HEK293 (cell line): ENCODE measurements at regions not wholly inside any gene's neighbourhood (a gene's known extent, or its start where the extent isn't known, plus 50 kb on each side); places are given as distances from the start of the nearest gene placed in this dataset.

Source experiments
- CTCF ChIA-PET: fragments of 350-600 bp; formaldehyde crosslinking; extraction: SDS; loops from one replicate; lab custom pipeline; 2021; ENCODE audit warnings: antibody characterized with exemption; lab: Yijun Ruan, JAX
- POLR2A ChIA-PET: fragments of 300-600 bp; formaldehyde crosslinking; extraction: SDS; loops from one replicate; lab custom pipeline; 2020; ENCODE audit warnings: antibody characterized with exemption, inconsistent platforms; lab: Yijun Ruan, JAX
- H3K27ac ChIP-seq: fragments of 200-500 bp; sonication (Bioruptor generic); 2 replicates; pipeline ENCODE4 v1.5.1; 2014; ENCODE audit warnings: low read depth, low read length, control low read depth, inconsistent platforms; ENCODE audit errors: extremely low read depth
- H3K36me3 ChIP-seq, 2 experiments: fragments of 200-500 bp in 1 of 2; sonication (Bioruptor generic) in 1 of 2; 1 replicate in 1 of 2; 2 replicates in 1 of 2; pipeline ENCODE4 v1.5.1; 2014 to 2017; ENCODE audit warnings: inconsistent platforms in 2 of 2, low read length in 2 of 2; ENCODE audit not compliant: control insufficient read depth in 2 of 2, insufficient read depth in 1 of 2
- H3K4me1 ChIP-seq: fragments of 200-500 bp; sonication (Bioruptor generic); 2 replicates; pipeline ENCODE4 v1.5.1; 2014; ENCODE audit warnings: mild to moderate bottlenecking, low read length, inconsistent platforms; ENCODE audit not compliant: control insufficient read depth, insufficient read depth
- H3K4me3 ChIP-seq: 2 replicates; pipeline ENCODE4 v1.5.1; 2011; ENCODE audit warnings: low read depth, mild to moderate bottlenecking, control low read depth, low read length, moderate library complexity
- H3K9me3 ChIP-seq: fragments of 200-500 bp; sonication (Bioruptor generic); 2 replicates; pipeline ENCODE4 v1.5.1; 2014; ENCODE audit warnings: low read depth, low read length, inconsistent platforms; ENCODE audit not compliant: control insufficient read depth, insufficient read depth
- KLF9 ChIP-seq: fragments of 450-650 bp; formaldehyde crosslinking; IDR thresholded peaks from 2 replicates; pipeline ENCODE4 v1.5.1; 2016; ENCODE audit warnings: missing biosample characterization, missing genetic modification characterization, low read depth
- MZF1 ChIP-seq: fragments of 450-650 bp; formaldehyde crosslinking; IDR thresholded peaks from 2 replicates; pipeline ENCODE4 v1.5.1; 2017; ENCODE audit warnings: missing biosample characterization, missing genetic modification characterization, borderline replicate concordance
- PRDM10 ChIP-seq: fragments of 450-650 bp; formaldehyde crosslinking; IDR thresholded peaks from 2 replicates; pipeline ENCODE4 v1.5.1; 2016; ENCODE audit warnings: missing biosample characterization, missing genetic modification characterization
- PRDM4 ChIP-seq: fragments of 450-650 bp; formaldehyde crosslinking; IDR thresholded peaks from 2 replicates; pipeline ENCODE4 v1.5.1; 2017; ENCODE audit warnings: missing biosample characterization, missing genetic modification characterization
- SP7 ChIP-seq: fragments of 450-650 bp; formaldehyde crosslinking; IDR thresholded peaks from 2 replicates; pipeline ENCODE4 v1.5.1; 2016; ENCODE audit warnings: missing biosample characterization, missing genetic modification characterization
- TCF7L2 ChIP-seq: IDR thresholded peaks from 2 replicates; pipeline ENCODE4 v1.6.1; 2011; ENCODE audit warnings: low read depth, mild to moderate bottlenecking, inconsistent platforms, low read length, moderate library complexity, borderline replicate concordance
- ZBTB1 ChIP-seq: fragments of 450-650 bp; formaldehyde crosslinking; IDR thresholded peaks from 2 replicates; pipeline ENCODE4 v1.5.1; 2016; ENCODE audit warnings: missing biosample characterization, missing genetic modification characterization
- ZFP41 ChIP-seq: fragments of 450-650 bp; formaldehyde crosslinking; IDR thresholded peaks from 2 replicates; pipeline ENCODE4 v1.5.1; 2016; ENCODE audit warnings: missing biosample characterization, missing genetic modification characterization, borderline replicate concordance
- ZFP69B ChIP-seq: fragments of 450-650 bp; formaldehyde crosslinking; IDR thresholded peaks from 2 replicates; pipeline ENCODE4 v1.5.1; 2016; ENCODE audit warnings: missing biosample characterization, missing genetic modification characterization
- ZNF133 ChIP-seq: fragments of 450-650 bp; formaldehyde crosslinking; IDR thresholded peaks from 2 replicates; pipeline ENCODE4 v1.5.1; 2016; ENCODE audit warnings: missing biosample characterization, missing genetic modification characterization
- ZNF155 ChIP-seq: fragments of 450-650 bp; formaldehyde crosslinking; IDR thresholded peaks from 2 replicates; pipeline ENCODE4 v1.5.1; 2016; ENCODE audit warnings: missing biosample characterization, missing genetic modification characterization
- ZNF202 ChIP-seq: fragments of 450-650 bp; formaldehyde crosslinking; IDR thresholded peaks from 2 replicates; pipeline ENCODE4 v1.5.1; 2016; ENCODE audit warnings: missing biosample characterization, missing genetic modification characterization, borderline replicate concordance
- ZNF221 ChIP-seq: fragments of 450-650 bp; formaldehyde crosslinking; IDR thresholded peaks from 2 replicates; pipeline ENCODE4 v1.5.1; 2017; ENCODE audit warnings: missing biosample characterization, missing genetic modification characterization, borderline replicate concordance
- ZNF335 ChIP-seq: fragments of 450-650 bp; formaldehyde crosslinking; conservative IDR thresholded peaks from 2 replicates; pipeline ENCODE4 v1.5.1; 2016; ENCODE audit warnings: missing biosample characterization, missing genetic modification characterization
- ZNF362 ChIP-seq: fragments of 450-650 bp; formaldehyde crosslinking; IDR thresholded peaks from 2 replicates; pipeline ENCODE4 v1.5.1; 2016; ENCODE audit warnings: missing biosample characterization, missing genetic modification characterization
- ZNF433 ChIP-seq: fragments of 450-650 bp; formaldehyde crosslinking; IDR thresholded peaks from 2 replicates; pipeline ENCODE4 v1.5.1; 2016; ENCODE audit warnings: missing biosample characterization, missing genetic modification characterization, low read depth
- ZNF501 ChIP-seq: fragments of 450-650 bp; formaldehyde crosslinking; IDR thresholded peaks from 2 replicates; pipeline ENCODE4 v1.5.1; 2016; ENCODE audit warnings: missing biosample characterization, missing genetic modification characterization
- ZNF544 ChIP-seq: fragments of 450-650 bp; formaldehyde crosslinking; IDR thresholded peaks from 2 replicates; pipeline ENCODE4 v1.5.0; 2017; ENCODE audit warnings: missing biosample characterization, missing genetic modification characterization
- TF ChIP-seq, protein P1 (sequence below): fragments of 450-650 bp; formaldehyde crosslinking; IDR thresholded peaks from 2 replicates; pipeline ENCODE4 v1.5.1; 2017; ENCODE audit warnings: missing biosample characterization, missing genetic modification characterization

GRCh38 chr7:42414028-42414427 is 177.0 kb upstream of the GLI3 start:
- no peak overlapping the region for H3K4me3 ChIP-seq
- no peak overlapping the region for H3K27ac ChIP-seq
- ChIA-PET POLR2A (no interaction called here), CTCF (interaction anchor here (0.6 to 1.3 kb wide), 2 partner anchors 9 to 116 kb away, joined by 3 read pairs; no protein-coding TSS in a partner anchor)
- H3K36me3 ChIP-seq = no peaks in the 10 kb centered on the region
- no peaks in the 10 kb centered on the region for H3K4me1 ChIP-seq
- H3K9me3 ChIP-seq = no peaks in the 10 kb centered on the region
- no peak for TF ChIP-seq PRDM10 (tag by site-specific recombination)
- TF ChIP-seq ZNF544 (tag by site-specific recombination) = no peak
- TF ChIP-seq ZNF221 (tag by site-specific recombination) = no peak
- TF ChIP-seq ZBTB1 (tag by site-specific recombination) = no peak
- TF ChIP-seq ZNF133 = no peak

- CTCF ChIA-PET = interaction anchor here (0.9 to 1.1 kb wide), 2 partner anchors 113 to 282 kb away, joined by 3 to 4 read pairs; no protein-coding TSS in a partner anchor
- TF ChIP-seq ZFP41 (tag by site-specific recombination) (no peak), ZNF362 (tag by site-specific recombination) (no peak), ZNF221 (tag by site-specific recombination) (no peak), ZNF433 (tag by site-specific recombination) (no peak), TCF7L2 (no peak), MZF1 (tag by site-specific recombination) (no peak)
- Histone ChIP-seq H3K27ac (no peak overlapping the region), H3K9me3 (no peaks in the 10 kb centered on the region), H3K36me3 (no peaks in the 10 kb centered on the region), H3K4me1 (no peaks in the 10 kb centered on the region), H3K4me3 (no peak overlapping the region)
- POLR2A ChIA-PET = no interaction called here
These were observed 172.3 kb upstream of the GLI3 start for GRCh38 chr7:42409296-42409695.

DNA sequence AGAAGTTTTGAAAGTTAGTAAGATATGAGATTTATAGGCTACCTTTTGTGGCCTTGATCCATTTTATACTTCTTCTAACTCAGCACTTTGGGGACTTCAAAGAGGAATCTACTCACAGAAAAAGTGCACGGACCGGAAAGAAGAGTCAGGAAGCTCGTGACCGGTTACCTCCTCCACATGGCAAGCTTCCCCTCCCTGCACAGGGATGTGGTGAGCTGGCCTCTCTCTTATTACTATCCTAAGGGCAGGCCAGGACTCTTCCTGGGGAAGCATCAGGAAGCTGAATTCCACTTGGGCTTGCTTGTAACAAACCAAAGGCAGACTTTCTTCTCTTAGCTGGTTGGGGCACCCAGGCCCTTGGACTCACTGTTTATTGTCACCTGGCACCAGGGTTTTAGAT is 170.8 kb upstream of the GLI3 start:
- H3K4me3 ChIP-seq = no peak overlapping the region
- no peaks in the 10 kb centered on the region for H3K9me3 ChIP-seq
- ChIA-PET POLR2A (no interaction called here), CTCF (interaction anchor here (0.6 kb wide), 1 partner anchor 11 kb away, joined by 3 read pairs; no protein-coding TSS in a partner anchor)
- no peaks in the 10 kb centered on the region for H3K36me3 ChIP-seq
- H3K27ac ChIP-seq = no peak overlapping the region
- no peaks in the 10 kb centered on the region for H3K4me1 ChIP-seq
- TF ChIP-seq, protein P1, sequence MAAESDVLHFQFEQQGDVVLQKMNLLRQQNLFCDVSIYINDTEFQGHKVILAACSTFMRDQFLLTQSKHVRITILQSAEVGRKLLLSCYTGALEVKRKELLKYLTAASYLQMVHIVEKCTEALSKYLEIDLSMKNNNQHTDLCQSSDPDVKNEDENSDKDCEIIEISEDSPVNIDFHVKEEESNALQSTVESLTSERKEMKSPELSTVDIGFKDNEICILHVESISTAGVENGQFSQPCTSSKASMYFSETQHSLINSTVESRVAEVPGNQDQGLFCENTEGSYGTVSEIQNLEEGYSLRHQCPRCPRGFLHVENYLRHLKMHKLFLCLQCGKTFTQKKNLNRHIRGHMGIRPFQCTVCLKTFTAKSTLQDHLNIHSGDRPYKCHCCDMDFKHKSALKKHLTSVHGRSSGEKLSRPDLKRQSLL (tag by site-specific recombination) = no peak
- TF ChIP-seq ZFP69B (tag by site-specific recombination) (no peak), ZNF155 (tag by site-specific recombination) (no peak), SP7 (tag by site-specific recombination) (no peak), ZNF335 (tag by site-specific recombination) (no peak), PRDM4 (no peak), ZNF501 (tag by site-specific recombination) (no peak), ZNF202 (tag by site-specific recombination) (no peak), KLF9 (tag by site-specific recombination) (no peak), PRDM10 (tag by site-specific recombination) (no peak)
